ENCODE measurements at regions not wholly inside any gene's neighbourhood (a gene's known extent, or its start where the extent isn't known, plus 50 kb on each side); places are given as distances from the start of the nearest gene placed in this dataset.

DNA sequence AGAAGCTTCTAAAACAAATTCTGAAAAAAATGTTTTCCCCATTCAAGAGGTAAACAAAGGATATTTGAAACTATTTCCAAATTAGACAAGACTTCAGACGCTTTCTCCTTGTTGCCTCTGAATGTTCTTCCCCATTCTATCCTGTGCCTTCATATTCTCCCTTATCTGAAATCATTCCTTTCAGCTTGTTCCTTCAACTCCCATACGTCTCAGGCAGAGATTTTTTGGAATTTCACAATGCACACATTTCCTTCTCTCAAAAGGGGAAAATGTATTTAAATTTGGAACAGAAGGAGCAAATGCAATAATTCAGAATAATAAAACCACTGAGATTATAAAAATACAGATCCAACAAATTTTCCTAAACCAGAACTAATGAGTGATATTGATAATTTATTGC, 198.7 kb upstream of the IVNS1ABP start:
- no peaks in the 10 kb centered on the region for H3K36me3 ChIP-seq (replicated peaks in 1 of 2; ENCODE audit: control insufficient read depth in 1 of 2, insufficient read depth in 2 of 2, low read length in 1 of 2)
- no peak for DNase-seq
- ChIA-PET CTCF (no interaction called here), POLR2A (no interaction called here)
- peaks cover 17% of the 10 kb centered on the region; the same call in 1 of the 2 replicates for H3K9me3 ChIP-seq
- H3K9ac ChIP-seq, result no peak overlapping the region
- H3K9me2 ChIP-seq, result no peaks in the 10 kb centered on the region
- no peak overlapping the region for H3K27ac ChIP-seq (ENCODE audit: low read depth in 2 of 2, low read length in 1 of 2)
- no peak overlapping the region for H3K4me3 ChIP-seq (ENCODE audit: low read depth in 2 of 2, low read length in 1 of 2)
- TF ChIP-seq YY1 (IDR thresholded peaks at IDR 0.05; ENCODE audit: low read depth) (no peak), RAD21 (IDR thresholded peaks at IDR 0.05; ENCODE audit: low read length) (no peak), NRF1 (IDR thresholded peaks at IDR 0.05; ENCODE audit: low read depth, low read length) (no peak), GABPA (IDR thresholded peaks at IDR 0.05; ENCODE audit: low read depth) (no peak), ELF1 (IDR thresholded peaks at IDR 0.05) (no peak), GATA2 (CRISPR knock-in tag; IDR thresholded peaks at IDR 0.05) (no peak), NFIC (IDR thresholded peaks at IDR 0.05; ENCODE audit: borderline replicate concordance) (no peak), RCOR1 (IDR thresholded peaks at IDR 0.05; ENCODE audit: low read length) (no peak), TAF1 (IDR thresholded peaks at IDR 0.05; ENCODE audit: borderline replicate concordance, low read depth, low read length) (no peak)
- TF ChIP-seq, protein P1, sequence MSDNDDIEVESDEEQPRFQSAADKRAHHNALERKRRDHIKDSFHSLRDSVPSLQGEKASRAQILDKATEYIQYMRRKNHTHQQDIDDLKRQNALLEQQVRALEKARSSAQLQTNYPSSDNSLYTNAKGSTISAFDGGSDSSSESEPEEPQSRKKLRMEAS (IDR thresholded peaks at IDR 0.05; ENCODE audit: low read depth), result no peak
- TF ChIP-seq, protein P2, sequence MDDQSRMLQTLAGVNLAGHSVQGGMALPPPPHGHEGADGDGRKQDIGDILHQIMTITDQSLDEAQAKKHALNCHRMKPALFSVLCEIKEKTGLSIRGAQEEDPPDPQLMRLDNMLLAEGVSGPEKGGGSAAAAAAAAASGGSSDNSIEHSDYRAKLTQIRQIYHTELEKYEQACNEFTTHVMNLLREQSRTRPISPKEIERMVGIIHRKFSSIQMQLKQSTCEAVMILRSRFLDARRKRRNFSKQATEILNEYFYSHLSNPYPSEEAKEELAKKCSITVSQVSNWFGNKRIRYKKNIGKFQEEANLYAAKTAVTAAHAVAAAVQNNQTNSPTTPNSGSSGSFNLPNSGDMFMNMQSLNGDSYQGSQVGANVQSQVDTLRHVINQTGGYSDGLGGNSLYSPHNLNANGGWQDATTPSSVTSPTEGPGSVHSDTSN (IDR thresholded peaks at IDR 0.05), result no peak
- TF ChIP-seq, protein P3, sequence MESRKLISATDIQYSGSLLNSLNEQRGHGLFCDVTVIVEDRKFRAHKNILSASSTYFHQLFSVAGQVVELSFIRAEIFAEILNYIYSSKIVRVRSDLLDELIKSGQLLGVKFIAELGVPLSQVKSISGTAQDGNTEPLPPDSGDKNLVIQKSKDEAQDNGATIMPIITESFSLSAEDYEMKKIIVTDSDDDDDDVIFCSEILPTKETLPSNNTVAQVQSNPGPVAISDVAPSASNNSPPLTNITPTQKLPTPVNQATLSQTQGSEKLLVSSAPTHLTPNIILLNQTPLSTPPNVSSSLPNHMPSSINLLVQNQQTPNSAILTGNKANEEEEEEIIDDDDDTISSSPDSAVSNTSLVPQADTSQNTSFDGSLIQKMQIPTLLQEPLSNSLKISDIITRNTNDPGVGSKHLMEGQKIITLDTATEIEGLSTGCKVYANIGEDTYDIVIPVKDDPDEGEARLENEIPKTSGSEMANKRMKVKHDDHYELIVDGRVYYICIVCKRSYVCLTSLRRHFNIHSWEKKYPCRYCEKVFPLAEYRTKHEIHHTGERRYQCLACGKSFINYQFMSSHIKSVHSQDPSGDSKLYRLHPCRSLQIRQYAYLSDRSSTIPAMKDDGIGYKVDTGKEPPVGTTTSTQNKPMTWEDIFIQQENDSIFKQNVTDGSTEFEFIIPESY (IDR thresholded peaks at IDR 0.05; ENCODE audit: borderline replicate concordance, low read depth), result no peak
- no peaks in the 10 kb centered on the region for H3K4me1 ChIP-seq (ENCODE audit: control insufficient read depth in 1 of 2, insufficient read depth in 2 of 2, low read depth in 1 of 2, low read length in 1 of 2)
- no peaks in the 10 kb centered on the region for H4K20me1 ChIP-seq (ENCODE audit: insufficient read depth)
- no peaks in the 10 kb centered on the region for H3F3A ChIP-seq (replicated peaks; ENCODE audit: insufficient read depth)
- no peak overlapping the region for H2AFZ ChIP-seq (ENCODE audit: low read depth)
- H3K27me3 ChIP-seq (ENCODE audit: insufficient read depth), result no peaks in the 10 kb centered on the region
- H3K4me2 ChIP-seq, result no peak overlapping the region
- 22% methylated on average over 2 of the region's 2 CpGs for WGBS (ENCODE audit: low lambda C conversion rate)
- no peaks in the 10 kb centered on the region for H3K79me2 ChIP-seq (ENCODE audit: insufficient read depth)

DNA sequence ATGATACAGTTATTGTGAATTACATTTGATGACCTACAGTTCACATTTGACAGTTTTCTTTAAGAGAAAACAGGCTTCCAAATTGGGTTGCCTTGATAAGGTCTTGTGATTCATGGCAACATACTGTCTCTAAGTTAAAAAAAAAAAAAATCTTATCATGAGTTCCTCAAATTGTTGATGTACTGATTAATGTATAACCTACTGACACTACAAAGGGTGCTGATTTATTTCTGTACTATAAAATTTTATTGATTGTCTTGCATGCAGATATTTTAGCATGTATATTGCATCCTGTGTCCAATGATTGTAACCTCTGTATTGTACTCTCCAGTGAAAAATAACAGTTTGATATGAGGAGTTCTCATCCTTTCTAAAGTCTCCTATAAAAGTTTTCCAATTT, 197.3 kb upstream of the IVNS1ABP start:
- Histone ChIP-seq H3K4me1 (ENCODE audit: control insufficient read depth in 1 of 2, insufficient read depth in 2 of 2, low read depth in 1 of 2, low read length in 1 of 2) (no peaks in the 10 kb centered on the region), H3F3A (replicated peaks; ENCODE audit: insufficient read depth) (no peaks in the 10 kb centered on the region), H3K27me3 (ENCODE audit: insufficient read depth) (no peaks in the 10 kb centered on the region), H4K20me1 (ENCODE audit: insufficient read depth) (no peaks in the 10 kb centered on the region), H3K9me3 (peaks cover 17% of the 10 kb centered on the region; the same call in 1 of the 2 replicates), H3K9me2 (no peaks in the 10 kb centered on the region), H3K36me3 (replicated peaks in 1 of 2; ENCODE audit: control insufficient read depth in 1 of 2, insufficient read depth in 2 of 2, low read length in 1 of 2) (no peaks in the 10 kb centered on the region), H3K27ac (ENCODE audit: low read depth in 2 of 2, low read length in 1 of 2) (no peak overlapping the region), H2AFZ (ENCODE audit: low read depth) (no peak overlapping the region), H3K79me2 (ENCODE audit: insufficient read depth) (no peaks in the 10 kb centered on the region), H3K4me3 (ENCODE audit: low read depth in 2 of 2, low read length in 1 of 2) (no peak overlapping the region), H3K4me2 (no peak overlapping the region), H3K9ac (no peak overlapping the region)
- TF ChIP-seq, protein P1 (IDR thresholded peaks at IDR 0.05; ENCODE audit: low read depth), result no peak
- TF ChIP-seq, protein P4, sequence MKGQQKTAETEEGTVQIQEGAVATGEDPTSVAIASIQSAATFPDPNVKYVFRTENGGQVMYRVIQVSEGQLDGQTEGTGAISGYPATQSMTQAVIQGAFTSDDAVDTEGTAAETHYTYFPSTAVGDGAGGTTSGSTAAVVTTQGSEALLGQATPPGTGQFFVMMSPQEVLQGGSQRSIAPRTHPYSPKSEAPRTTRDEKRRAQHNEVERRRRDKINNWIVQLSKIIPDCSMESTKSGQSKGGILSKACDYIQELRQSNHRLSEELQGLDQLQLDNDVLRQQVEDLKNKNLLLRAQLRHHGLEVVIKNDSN (IDR thresholded peaks at IDR 0.05; ENCODE audit: borderline replicate concordance, low read depth), result no peak
- no peak for TF ChIP-seq FOXM1 (IDR thresholded peaks at IDR 0.05; ENCODE audit: low read depth)
- TF ChIP-seq RAD21 (IDR thresholded peaks at IDR 0.05; ENCODE audit: low read length), result no peak
- no peak for DNase-seq
- CTCF ChIA-PET, result interaction anchor here (0.6 to 1.1 kb wide), 2 partner anchors 82 to 163 kb away, joined by 3 read pairs; no protein-coding TSS in a partner anchor
- POLR2A ChIA-PET, result no interaction called here
